EH (cell line): ENCODE measurements at regions not wholly inside any gene's neighbourhood (a gene's known extent, or its start where the extent isn't known, plus 50 kb on each side); places are given as distances from the start of the nearest gene placed in this dataset.

Experiments
- DNase-seq: peaks from one replicate; pipeline ENCODE4 v3.0.0-alpha.2; 2015; ENCODE audit warnings: low read depth

GRCh38 chr18:60445341-60445740, 72.8 kb upstream of the MC4R start:
- DNase-seq: peak; percentile 66

GRCh38 chr18:60446821-60447220, 74.2 kb upstream of the MC4R start:
- peak; percentile 49 for DNase-seq

- no peak for DNase-seq
Measured at GRCh38 chr18:60448487-60449267, 76.1 kb upstream of the MC4R start.

GRCh38 chr18:60452421-60452820, 79.8 kb upstream of the MC4R start:
- DNase-seq: peak; percentile 77

- DNase-seq: peak; percentile 81
Measured at GRCh38 chr18:60466677-60467076, 94.1 kb upstream of the MC4R start.

GRCh38 chr18:60469387-60470100, 97.0 kb upstream of the MC4R start:
- no peak for DNase-seq

DNA sequence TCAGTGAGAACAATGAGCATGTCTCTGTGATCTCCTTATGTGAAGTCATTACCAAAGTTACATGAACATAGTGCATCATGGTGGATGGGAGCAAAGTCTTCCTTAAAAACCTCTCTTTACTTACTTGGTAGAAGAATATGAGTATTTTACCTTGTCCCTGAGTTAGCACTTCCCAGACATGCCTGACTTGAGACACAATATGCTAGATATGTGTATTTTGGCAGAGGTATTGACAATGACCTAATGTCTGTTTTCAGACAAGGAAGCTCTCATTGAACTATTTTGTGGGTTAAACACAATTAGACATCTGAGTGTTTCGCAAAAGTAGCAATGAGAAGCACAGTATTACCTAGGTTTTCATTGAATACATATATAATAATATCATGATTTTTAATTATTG, 99.1 kb upstream of the MC4R start:
- peak; percentile 36 for DNase-seq

GRCh38 chr18:60485201-60485600, 112.6 kb upstream of the MC4R start:
- DNase-seq: peak; percentile 57

- DNase-seq: no peak
Measured at GRCh38 chr18:60493066-60493465, 120.5 kb upstream of the MC4R start.

- DNase-seq: no peak
Measured at GRCh38 chr18:60499675-60500074, 127.1 kb upstream of the MC4R start.

GRCh38 chr18:60500960-60501359, 128.4 kb upstream of the MC4R start:
- peak; percentile 7 for DNase-seq

DNA sequence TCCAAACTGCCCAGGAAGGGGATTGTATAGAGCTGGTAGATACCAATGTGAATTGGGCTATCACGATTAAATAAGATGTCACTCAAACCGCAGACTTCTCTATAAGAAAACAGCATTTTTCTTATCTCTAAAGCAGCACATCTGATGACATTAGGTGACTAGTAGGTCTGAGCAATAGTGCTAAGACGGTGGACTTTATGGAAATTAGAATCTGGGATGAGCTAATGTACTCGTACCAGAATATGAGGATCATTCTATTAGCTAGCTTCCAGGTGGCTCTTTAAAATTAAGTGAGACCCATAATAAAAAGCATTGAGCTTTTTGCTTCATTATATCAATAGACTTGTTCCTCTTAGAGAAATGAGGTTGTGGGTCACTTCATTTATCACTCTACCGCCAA, 130.0 kb upstream of the MC4R start:
- DNase-seq: no peak

- no peak for DNase-seq
Measured at GRCh38 chr18:60503199-60503598, 130.6 kb upstream of the MC4R start.

- no peak for DNase-seq
Measured at GRCh38 chr18:60506190-60506589, 133.6 kb upstream of the MC4R start.

- DNase-seq: peak; percentile 8
Measured at GRCh38 chr18:60506682-60507081, 134.1 kb upstream of the MC4R start.

GRCh38 chr18:60508108-60508507, 135.5 kb upstream of the MC4R start:
- DNase-seq: no peak

- peak; percentile 19 for DNase-seq
Measured at GRCh38 chr18:60534538-60534937, 162.0 kb upstream of the MC4R start.

- no peak for DNase-seq
Measured at GRCh38 chr18:60537074-60537473, 164.5 kb upstream of the MC4R start.

GRCh38 chr18:60538891-60539290, 166.3 kb upstream of the MC4R start:
- DNase-seq: no peak

GRCh38 chr18:60541661-60542060, 169.1 kb upstream of the MC4R start:
- DNase-seq: no peak

- no peak for DNase-seq
Measured at GRCh38 chr18:60543646-60544045, 171.1 kb upstream of the MC4R start.

- DNase-seq: peak; percentile 69
Measured at GRCh38 chr18:60549338-60549960, 176.9 kb upstream of the MC4R start.

GRCh38 chr18:60552948-60553347, 180.4 kb upstream of the MC4R start:
- DNase-seq: no peak
